ENCODE measurements at regions not wholly inside any gene's neighbourhood (a gene's known extent, or its start where the extent isn't known, plus 50 kb on each side); places are given as distances from the start of the nearest gene placed in this dataset.

DNA sequence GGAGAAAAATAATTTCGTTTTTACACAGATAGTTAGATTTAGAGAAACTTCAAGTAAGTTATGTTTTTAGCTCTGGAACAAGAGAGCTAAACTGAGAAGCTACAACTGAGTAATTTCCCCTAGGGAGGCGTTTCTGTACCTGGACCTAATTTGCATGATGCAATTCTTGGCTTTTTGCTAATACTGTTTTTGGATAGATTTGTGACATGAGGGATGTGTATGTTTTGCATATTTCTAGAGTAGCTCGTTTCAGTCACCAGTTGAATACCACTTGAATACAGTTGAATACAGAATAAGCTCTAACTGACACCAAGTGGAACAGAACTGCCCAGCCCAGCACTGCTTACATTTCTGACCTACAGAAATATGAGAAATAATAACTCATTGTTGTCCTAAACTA is 1227.9 kb upstream of the SPRY2 start:
- Histone ChIP-seq H3K9ac (ENCODE audit: insufficient read depth, low read length, poor library complexity, severe bottlenecking) (no peak overlapping the region), H3K27ac (ENCODE audit: low read depth in 1 of 2, low read length in 2 of 2) (no peak overlapping the region), H3K27me3 (ENCODE audit: control insufficient read depth in 2 of 2, insufficient read depth in 2 of 2, low read length in 2 of 2) (no peaks in the 10 kb centered on the region), H2AFZ (ENCODE audit: insufficient read depth, low read depth, low read length, poor library complexity, severe bottlenecking) (no peak overlapping the region), H3K4me3 (replicated peaks in 1 of 3; ENCODE audit: low read depth in 2 of 3, low read length in 3 of 3) (no peak overlapping the region), H3K79me2 (ENCODE audit: insufficient read depth, low read length) (no peaks in the 10 kb centered on the region), H3K9me3 (replicated peaks in 1 of 2; ENCODE audit: control insufficient read depth in 1 of 2, insufficient read depth in 1 of 2, low read length in 2 of 2) (no peaks in the 10 kb centered on the region), H3K4me2 (replicated peaks; ENCODE audit: extremely low read depth, low read length, poor library complexity, severe bottlenecking) (no peak overlapping the region), H3K36me3 (replicated peaks in 1 of 2; ENCODE audit: control insufficient read depth in 1 of 2, insufficient read depth in 2 of 2, low read length in 2 of 2) (no peaks in the 10 kb centered on the region), H4K20me1 (ENCODE audit: insufficient read depth, low read length) (no peaks in the 10 kb centered on the region), H3K4me1 (ENCODE audit: control insufficient read depth in 1 of 2, insufficient read depth in 2 of 2, low read length in 2 of 2) (no peaks in the 10 kb centered on the region)
- intact Hi-C loops (cut with micrococcal nuclease): no loop called here
- Mint-ChIP-seq H3K9me3 (peaks cover 0 to 4% (median 0%) of the 10 kb centered on the region in 7 donors), H3K27ac (no peak overlapping the region), H3K36me3 (no peaks in the 10 kb centered on the region), H3K27me3 (ENCODE audit: low read depth in 3 of 3) (no peaks in the 10 kb centered on the region), H3K4me1 (no peaks in the 10 kb centered on the region), H3K4me3 (no peak overlapping the region)
- TF ChIP-seq, protein P1, sequence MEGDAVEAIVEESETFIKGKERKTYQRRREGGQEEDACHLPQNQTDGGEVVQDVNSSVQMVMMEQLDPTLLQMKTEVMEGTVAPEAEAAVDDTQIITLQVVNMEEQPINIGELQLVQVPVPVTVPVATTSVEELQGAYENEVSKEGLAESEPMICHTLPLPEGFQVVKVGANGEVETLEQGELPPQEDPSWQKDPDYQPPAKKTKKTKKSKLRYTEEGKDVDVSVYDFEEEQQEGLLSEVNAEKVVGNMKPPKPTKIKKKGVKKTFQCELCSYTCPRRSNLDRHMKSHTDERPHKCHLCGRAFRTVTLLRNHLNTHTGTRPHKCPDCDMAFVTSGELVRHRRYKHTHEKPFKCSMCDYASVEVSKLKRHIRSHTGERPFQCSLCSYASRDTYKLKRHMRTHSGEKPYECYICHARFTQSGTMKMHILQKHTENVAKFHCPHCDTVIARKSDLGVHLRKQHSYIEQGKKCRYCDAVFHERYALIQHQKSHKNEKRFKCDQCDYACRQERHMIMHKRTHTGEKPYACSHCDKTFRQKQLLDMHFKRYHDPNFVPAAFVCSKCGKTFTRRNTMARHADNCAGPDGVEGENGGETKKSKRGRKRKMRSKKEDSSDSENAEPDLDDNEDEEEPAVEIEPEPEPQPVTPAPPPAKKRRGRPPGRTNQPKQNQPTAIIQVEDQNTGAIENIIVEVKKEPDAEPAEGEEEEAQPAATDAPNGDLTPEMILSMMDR (IDR thresholded peaks at IDR 0.05): no peak
- DNase-seq: no peak
- WGBS (ENCODE audit: insufficient coverage): 63% methylated on average over 1 of the region's 3 CpGs

DNA sequence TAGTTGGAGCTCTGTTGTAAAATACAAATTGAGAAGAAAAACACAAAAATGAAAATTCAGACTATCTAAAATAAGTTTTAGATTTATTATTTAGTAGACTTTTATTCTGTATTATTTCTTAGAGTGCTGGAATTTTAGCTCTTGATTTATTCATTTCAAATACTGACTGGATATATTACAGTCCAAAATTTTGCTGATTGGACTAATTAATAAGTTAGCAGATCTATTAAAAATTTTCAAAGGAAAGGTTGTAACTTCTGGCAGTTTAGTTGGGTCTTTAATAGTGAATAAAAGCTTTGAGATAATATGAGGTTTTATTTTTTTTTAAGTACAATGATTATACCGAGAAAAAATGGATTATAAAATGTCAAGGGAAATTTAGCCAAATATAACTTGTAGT is 1224.9 kb upstream of the SPRY2 start:
- Mint-ChIP-seq H3K36me3 (no peaks in the 10 kb centered on the region), H3K27me3 (ENCODE audit: low read depth in 3 of 3) (no peaks in the 10 kb centered on the region), H3K4me1 (no peaks in the 10 kb centered on the region), H3K4me3 (no peak overlapping the region), H3K27ac (no peak overlapping the region), H3K9me3 (peaks cover 0 to 8% (median 2%) of the 10 kb centered on the region in 7 donors)
- H3K27me3 ChIP-seq (ENCODE audit: control insufficient read depth in 2 of 2, insufficient read depth in 2 of 2, low read length in 2 of 2): no peaks in the 10 kb centered on the region
- no peaks in the 10 kb centered on the region for H3K79me2 ChIP-seq (ENCODE audit: insufficient read depth, low read length)
- DNase-seq: no peak
- no peaks in the 10 kb centered on the region for H3K9me3 ChIP-seq (replicated peaks in 1 of 2; ENCODE audit: control insufficient read depth in 1 of 2, insufficient read depth in 1 of 2, low read length in 2 of 2)
- no peak overlapping the region for H2AFZ ChIP-seq (ENCODE audit: insufficient read depth, low read depth, low read length, poor library complexity, severe bottlenecking)
- TF ChIP-seq, protein P1 (IDR thresholded peaks at IDR 0.05): no peak
- H3K9ac ChIP-seq (ENCODE audit: insufficient read depth, low read length, poor library complexity, severe bottlenecking): no peak overlapping the region
- no peak overlapping the region for H3K4me2 ChIP-seq (replicated peaks; ENCODE audit: extremely low read depth, low read length, poor library complexity, severe bottlenecking)
- H3K36me3 ChIP-seq (replicated peaks in 1 of 2; ENCODE audit: control insufficient read depth in 1 of 2, insufficient read depth in 2 of 2, low read length in 2 of 2): no peaks in the 10 kb centered on the region
- no CpG with 5 or more reads among the region's 1 CpG for WGBS (ENCODE audit: insufficient coverage)
- no peak overlapping the region for H3K4me3 ChIP-seq (replicated peaks in 1 of 3; ENCODE audit: low read depth in 2 of 3, low read length in 3 of 3)
- no peaks in the 10 kb centered on the region for H4K20me1 ChIP-seq (ENCODE audit: insufficient read depth, low read length)
- intact Hi-C loops (cut with micrococcal nuclease): no loop called here
- no peak overlapping the region for H3K27ac ChIP-seq (ENCODE audit: low read depth in 1 of 2, low read length in 2 of 2)
- H3K4me1 ChIP-seq (ENCODE audit: control insufficient read depth in 1 of 2, insufficient read depth in 2 of 2, low read length in 2 of 2): no peaks in the 10 kb centered on the region

Data from CD14-positive monocyte (primary cell).